Esophagus squamous epithelium (tissue), 5 donors: ENCODE measurements at regions not wholly inside any gene's neighbourhood (a gene's known extent, or its start where the extent isn't known, plus 50 kb on each side); places are given as distances from the start of the nearest gene placed in this dataset.

Experiments
- DNase-seq: peaks from one replicate; lab custom pipeline; 2025; lab: John Stamatoyannopoulos, UW
- H3K27ac ChIP-seq, 4 donors: fragments of 200-600 bp; sonication (generic); one replicate each; pipeline ENCODE4 v1.5.1; 2016 to 2019; ENCODE audit warnings: mild to moderate bottlenecking in 1 of 4
- H3K27me3 ChIP-seq, 4 donors: fragments of 200-600 bp; sonication (generic); 1 replicate in 3 of 4; 2 replicates in 1 of 4; pipeline versions ENCODE4 v1.5.1 to v1.6.0; 2017 to 2021; ENCODE audit warnings: antibody characterized with exemption in 1 of 4
- H3K36me3 ChIP-seq, 3 donors: fragments of 200-600 bp; sonication (generic); one replicate each; pipeline ENCODE4 v1.5.1; 2016 to 2019
- H3K4me1 ChIP-seq, 3 donors: fragments of 200-600 bp; sonication (generic); one replicate each; pipeline ENCODE4 v1.5.1; 2017 to 2019
- H3K4me3 ChIP-seq, 4 donors: fragments of 200-600 bp; sonication (generic); 1 replicate in 3 of 4; 2 replicates in 1 of 4; pipeline ENCODE4 v1.5.1; 2016 to 2019; ENCODE audit warnings: mild to moderate bottlenecking in 2 of 4, moderate library complexity in 1 of 4
- H3K9me3 ChIP-seq, 3 donors: fragments of 200-600 bp; sonication (generic); one replicate each; pipeline ENCODE4 v1.5.1; 2016 to 2019
- POLR2A ChIP-seq, 4 donors: fragments of 450-650 bp; IDR thresholded peaks; one replicate each; pipeline ENCODE4 v1.6.1; 2017; ENCODE audit warnings: antibody characterized with exemption in 4 of 4, mild to moderate bottlenecking in 4 of 4, moderate library complexity in 3 of 4
- WGBS, 2 donors: methylation state at CpG; one replicate each; pipeline ENCODE4 v1.1.5; 2018; 5-methylcytosine and 5-hydroxymethylcytosine counted together
- intact Hi-C: fragments of 100-400 bp; cut with DNase I; formaldehyde crosslinking; loops from one replicate; pipeline ENCODE4 v1.15.0; 2022
- TF ChIP-seq, protein P1 (sequence below), 6 experiments: fragments of 450-650 bp in 4 of 6; fragments of 200-600 bp in 2 of 6; sonication (generic) in 2 of 6; IDR thresholded peaks; one replicate each; pipeline ENCODE4 v1.5.1; 2016 to 2019; ENCODE audit warnings: antibody characterized with exemption in 6 of 6, mild to moderate bottlenecking in 4 of 6, moderate library complexity in 4 of 6
- donor health status: DM: yes; HTN: yes; CAD: no.

DNA sequence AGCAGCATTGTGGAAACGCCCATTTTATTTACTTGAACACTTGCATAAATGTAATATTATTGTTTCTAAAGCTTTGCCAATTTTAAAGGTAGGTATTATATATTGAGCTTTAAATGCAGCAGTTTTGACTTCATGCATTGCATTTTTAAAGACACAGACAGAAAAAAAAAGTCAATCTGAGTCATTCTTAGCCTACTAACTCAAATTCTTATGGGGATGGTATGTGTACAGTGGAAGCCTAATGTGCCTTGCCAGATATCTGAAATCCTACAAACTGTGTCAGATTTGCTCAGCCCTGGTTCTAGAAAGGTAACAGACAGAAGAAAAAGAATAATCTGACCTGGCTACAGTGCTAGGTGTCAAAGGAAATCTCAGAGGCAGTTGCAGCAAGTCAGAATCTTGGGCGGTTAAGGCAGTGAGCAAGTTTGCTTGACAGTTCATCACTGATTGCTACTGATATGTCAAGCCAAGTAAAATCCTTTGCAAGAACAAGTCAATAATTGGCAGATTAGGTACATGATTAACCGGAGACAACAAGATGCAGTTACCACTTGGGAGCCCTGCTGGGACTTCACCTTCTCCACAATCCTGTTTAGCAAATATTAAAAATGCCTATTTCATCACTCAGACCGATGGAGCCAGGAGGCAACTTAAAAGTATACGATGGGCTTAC, 224.8 kb upstream of the WWC1 start:
- no peaks in the 10 kb centered on the region for H3K4me1 ChIP-seq
- no peak for TF ChIP-seq POLR2A (IDR thresholded peaks at IDR 0.05)
- TF ChIP-seq, protein P1, sequence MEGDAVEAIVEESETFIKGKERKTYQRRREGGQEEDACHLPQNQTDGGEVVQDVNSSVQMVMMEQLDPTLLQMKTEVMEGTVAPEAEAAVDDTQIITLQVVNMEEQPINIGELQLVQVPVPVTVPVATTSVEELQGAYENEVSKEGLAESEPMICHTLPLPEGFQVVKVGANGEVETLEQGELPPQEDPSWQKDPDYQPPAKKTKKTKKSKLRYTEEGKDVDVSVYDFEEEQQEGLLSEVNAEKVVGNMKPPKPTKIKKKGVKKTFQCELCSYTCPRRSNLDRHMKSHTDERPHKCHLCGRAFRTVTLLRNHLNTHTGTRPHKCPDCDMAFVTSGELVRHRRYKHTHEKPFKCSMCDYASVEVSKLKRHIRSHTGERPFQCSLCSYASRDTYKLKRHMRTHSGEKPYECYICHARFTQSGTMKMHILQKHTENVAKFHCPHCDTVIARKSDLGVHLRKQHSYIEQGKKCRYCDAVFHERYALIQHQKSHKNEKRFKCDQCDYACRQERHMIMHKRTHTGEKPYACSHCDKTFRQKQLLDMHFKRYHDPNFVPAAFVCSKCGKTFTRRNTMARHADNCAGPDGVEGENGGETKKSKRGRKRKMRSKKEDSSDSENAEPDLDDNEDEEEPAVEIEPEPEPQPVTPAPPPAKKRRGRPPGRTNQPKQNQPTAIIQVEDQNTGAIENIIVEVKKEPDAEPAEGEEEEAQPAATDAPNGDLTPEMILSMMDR (IDR thresholded peaks at IDR 0.05) = no peak
- WGBS, 2 donors = 88% methylated on average over 5 of the region's 5 CpGs
- no peaks in the 10 kb centered on the region for H3K9me3 ChIP-seq
- H3K4me3 ChIP-seq = no peak overlapping the region
- H3K36me3 ChIP-seq = no peaks in the 10 kb centered on the region
- intact Hi-C loops = no loop called here
- no peaks in the 10 kb centered on the region for H3K27me3 ChIP-seq
- no peak overlapping the region for H3K27ac ChIP-seq
- no peak for DNase-seq

DNA sequence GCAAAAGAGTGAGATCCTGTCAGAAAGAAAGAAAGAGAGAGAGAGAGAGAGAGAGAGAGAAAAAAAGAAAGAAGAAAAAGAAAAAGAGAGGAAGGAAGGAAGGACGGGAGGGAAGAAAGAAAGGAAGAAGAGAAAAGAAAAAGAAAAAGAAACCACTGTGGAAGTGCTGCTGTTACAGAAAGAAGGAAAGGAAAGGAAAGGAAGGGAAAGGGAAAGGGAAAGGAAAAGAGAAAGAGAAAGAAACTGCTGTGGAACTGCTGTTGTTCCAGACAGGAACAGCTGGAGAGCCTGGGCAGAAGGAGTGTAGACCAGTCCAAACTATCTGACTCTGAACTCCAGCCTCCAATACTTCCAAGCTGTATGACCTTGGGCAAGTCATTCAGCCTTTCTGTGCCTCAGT, 220.7 kb upstream of the WWC1 start:
- Histone ChIP-seq H3K27ac (no peak overlapping the region), H3K36me3 (no peaks in the 10 kb centered on the region), H3K4me1 (no peaks in the 10 kb centered on the region), H3K4me3 (no peak overlapping the region), H3K27me3 (no peaks in the 10 kb centered on the region), H3K9me3 (no peaks in the 10 kb centered on the region)
- intact Hi-C loops = no loop called here
- no peak for TF ChIP-seq POLR2A (IDR thresholded peaks at IDR 0.05)
- TF ChIP-seq, protein P1 (IDR thresholded peaks at IDR 0.05) = no peak
- DNase-seq = no peak
- WGBS, 2 donors = 27 to 83% methylated on average over 1 of the region's 1 CpG

DNA sequence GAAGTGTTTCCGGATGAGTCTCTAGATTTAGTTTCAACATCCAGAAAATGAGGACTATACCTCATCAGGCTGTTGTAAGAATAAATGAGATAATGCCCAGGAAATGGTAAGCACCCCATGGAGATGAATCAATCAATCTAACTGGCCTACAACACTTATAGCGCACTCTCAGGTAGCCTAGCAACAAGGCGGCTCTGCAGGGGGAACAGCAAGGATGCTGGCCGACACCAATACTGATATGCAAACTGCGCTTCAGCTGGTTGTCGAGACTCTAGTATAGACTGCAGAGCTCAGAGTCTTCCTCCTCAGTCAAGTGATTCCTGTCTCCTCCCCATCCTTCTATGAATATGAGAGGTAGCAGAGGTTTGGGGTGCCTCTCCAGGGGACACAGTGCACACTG, 218.8 kb upstream of the WWC1 start:
- intact Hi-C loops = no loop called here
- no peak overlapping the region for H3K27ac ChIP-seq
- no peak for DNase-seq
- no peaks in the 10 kb centered on the region for H3K36me3 ChIP-seq
- no peaks in the 10 kb centered on the region for H3K4me1 ChIP-seq
- no peaks in the 10 kb centered on the region for H3K27me3 ChIP-seq
- no peak for TF ChIP-seq POLR2A (IDR thresholded peaks at IDR 0.05)
- TF ChIP-seq, protein P1 (IDR thresholded peaks at IDR 0.05) = no peak
- H3K9me3 ChIP-seq = no peaks in the 10 kb centered on the region
- H3K4me3 ChIP-seq = no peak overlapping the region
- WGBS, 2 donors = 79 to 88% methylated on average over 6 of the region's 6 CpGs

DNA sequence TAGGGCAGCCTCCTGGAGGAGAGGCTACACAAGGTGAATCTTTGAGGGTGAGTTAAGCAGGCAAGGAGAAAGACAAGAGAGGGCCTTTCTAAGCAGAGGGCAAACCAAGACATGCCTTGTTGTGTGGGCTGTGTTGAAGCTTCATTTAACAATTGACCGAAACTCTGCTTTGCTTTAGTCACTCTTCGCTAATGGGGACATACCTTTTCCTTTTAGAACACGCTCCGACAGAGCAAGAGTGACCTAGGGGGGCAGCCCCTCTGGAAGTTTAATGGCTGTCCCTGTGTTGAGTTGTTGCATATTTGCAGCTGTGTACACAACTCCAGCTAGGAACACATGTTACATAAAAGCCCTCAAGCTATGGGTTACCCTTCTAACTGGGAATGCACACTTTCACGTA, 218.1 kb upstream of the WWC1 start:
- 51 to 63% methylated on average over 4 to 5 of the region's 5 CpGs for WGBS, 2 donors

More for the DNA sequence above, 218.1 kb upstream of the WWC1 start:
- no peak for DNase-seq
- intact Hi-C loops = no loop called here
- Histone ChIP-seq H3K27ac (no peak overlapping the region), H3K4me1 (no peaks in the 10 kb centered on the region), H3K36me3 (no peaks in the 10 kb centered on the region), H3K4me3 (no peak overlapping the region), H3K27me3 (no peaks in the 10 kb centered on the region), H3K9me3 (no peaks in the 10 kb centered on the region)
- TF ChIP-seq POLR2A (IDR thresholded peaks at IDR 0.05) = no peak
- TF ChIP-seq, protein P1 (IDR thresholded peaks at IDR 0.05) = no peak
